Fibroblast of lung (primary cell): ENCODE measurements at regions not wholly inside any gene's neighbourhood (a gene's known extent, or its start where the extent isn't known, plus 50 kb on each side); places are given as distances from the start of the nearest gene placed in this dataset.

Source experiments
- DNase-seq, 2 donors: peaks; one replicate each; pipeline versions ENCODE4 v3.0.0 to v3.0.0-alpha.2; 2010; ENCODE audit warnings: low read depth in 2 of 2
- H2AFZ ChIP-seq: 2 replicates; pipeline ENCODE4 v1.5.1; 2012; ENCODE audit warnings: low read length, control low read depth, inconsistent platforms
- H3K27ac ChIP-seq: 2 replicates; pipeline ENCODE4 v1.5.1; 2011; ENCODE audit warnings: low read length, control low read depth; ENCODE audit not compliant: insufficient read depth
- H3K27me3 ChIP-seq: 2 replicates; pipeline ENCODE4 v1.5.1; 2011; ENCODE audit warnings: mild to moderate bottlenecking, low read length; ENCODE audit not compliant: control insufficient read depth, insufficient read depth
- H3K36me3 ChIP-seq: 2 replicates; pipeline ENCODE4 v1.5.1; 2011; ENCODE audit warnings: low read length; ENCODE audit not compliant: control insufficient read depth, insufficient read depth
- H3K4me1 ChIP-seq: 2 replicates; pipeline ENCODE4 v1.5.1; 2011; ENCODE audit warnings: low read length; ENCODE audit not compliant: control insufficient read depth, insufficient read depth; ENCODE audit errors: extremely low read depth
- H3K4me2 ChIP-seq: 2 replicates; pipeline ENCODE4 v1.5.1; 2011; ENCODE audit warnings: low read length, control low read depth; ENCODE audit not compliant: insufficient read depth; ENCODE audit errors: extremely low read depth
- H3K4me3 ChIP-seq, 4 experiments: fragments of 200-600 bp in 1 of 4; sonication (generic) in 1 of 4; replicated peaks in 1 of 4; 2 replicates each; pipeline ENCODE4 v1.5.1; 2011 to 2016; ENCODE audit warnings: low read length in 4 of 4, low read depth in 3 of 4, mild to moderate bottlenecking in 3 of 4, control low read depth in 2 of 4, inconsistent platforms in 1 of 4, mixed read lengths in 1 of 4; ENCODE audit not compliant: insufficient read depth in 1 of 4; ENCODE audit errors: control extremely low read depth in 1 of 4
- H3K79me2 ChIP-seq: 2 replicates; pipeline ENCODE4 v1.5.1; 2012; ENCODE audit warnings: mild to moderate bottlenecking, low read length, inconsistent platforms; ENCODE audit not compliant: control insufficient read depth, insufficient read depth
- H3K9ac ChIP-seq: 2 replicates; pipeline ENCODE4 v1.5.1; 2011; ENCODE audit warnings: mild to moderate bottlenecking, low read length, control low read depth; ENCODE audit not compliant: insufficient read depth
- H3K9me3 ChIP-seq: 2 replicates; pipeline ENCODE4 v1.5.1; 2012; ENCODE audit warnings: low read depth, low read length; ENCODE audit not compliant: control insufficient read depth, insufficient read depth
- H4K20me1 ChIP-seq: 2 replicates; pipeline ENCODE4 v1.5.1; 2011; ENCODE audit warnings: low read length; ENCODE audit not compliant: control insufficient read depth, insufficient read depth; ENCODE audit errors: extremely low read depth
- EZH2 ChIP-seq: IDR thresholded peaks from 2 replicates; pipeline ENCODE4 v1.5.1; 2012; ENCODE audit warnings: low read length, control low read depth, mild to moderate bottlenecking; ENCODE audit errors: missing control alignments
- TF ChIP-seq, protein P1 (sequence below), 2 donors: IDR thresholded peaks in 1 of 2; conservative IDR thresholded peaks in 1 of 2; 1 replicate in 1 of 2; 2 replicates in 1 of 2; pipeline ENCODE4 v1.5.1; 2011 to 2012; ENCODE audit warnings: low read length in 2 of 2, control low read depth in 1 of 2, inconsistent platforms in 1 of 2, low read depth in 1 of 2, mild to moderate bottlenecking in 1 of 2

DNA sequence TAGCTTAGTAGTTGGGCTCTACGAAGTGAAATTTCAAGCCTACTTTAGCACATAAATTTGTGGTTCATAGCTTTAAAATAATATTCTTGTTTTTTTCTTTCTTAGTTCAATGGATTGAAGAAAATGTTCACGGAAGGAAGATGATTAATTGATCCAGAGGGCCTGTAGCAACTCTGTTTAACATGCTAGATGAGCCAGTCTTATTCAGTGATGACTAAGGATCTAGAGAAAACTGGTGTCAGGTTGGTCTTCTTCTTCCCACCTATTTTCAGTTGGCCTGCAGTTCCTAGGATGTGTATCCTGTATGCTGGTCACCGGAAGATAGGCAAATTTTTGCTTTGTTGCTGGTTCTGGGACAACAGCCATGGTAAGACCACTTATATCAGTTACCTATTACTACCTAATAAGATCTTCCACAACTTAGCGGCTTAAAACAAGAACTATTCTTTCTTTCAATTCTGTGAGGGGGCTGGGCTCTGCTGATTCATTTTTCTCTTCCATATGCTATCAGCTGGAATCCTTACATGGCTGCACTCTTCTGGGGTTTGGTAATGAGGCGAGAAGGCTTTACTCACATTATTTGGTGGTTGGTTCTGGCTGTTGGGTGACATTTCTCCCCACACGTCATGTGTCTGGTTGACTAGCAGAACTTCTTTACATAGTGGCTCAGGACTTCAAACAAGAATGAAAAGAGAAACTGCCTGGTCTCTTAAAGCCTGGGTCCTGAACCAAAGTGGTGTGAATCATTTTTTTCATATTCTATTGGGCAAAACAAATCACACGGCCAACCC lies 182.7 kb upstream of the ACTBL2 start:
- H3K9ac ChIP-seq = no peak overlapping the region
- peak in 1 of 2 donors; percentile 13 for DNase-seq
- TF ChIP-seq, protein P1, sequence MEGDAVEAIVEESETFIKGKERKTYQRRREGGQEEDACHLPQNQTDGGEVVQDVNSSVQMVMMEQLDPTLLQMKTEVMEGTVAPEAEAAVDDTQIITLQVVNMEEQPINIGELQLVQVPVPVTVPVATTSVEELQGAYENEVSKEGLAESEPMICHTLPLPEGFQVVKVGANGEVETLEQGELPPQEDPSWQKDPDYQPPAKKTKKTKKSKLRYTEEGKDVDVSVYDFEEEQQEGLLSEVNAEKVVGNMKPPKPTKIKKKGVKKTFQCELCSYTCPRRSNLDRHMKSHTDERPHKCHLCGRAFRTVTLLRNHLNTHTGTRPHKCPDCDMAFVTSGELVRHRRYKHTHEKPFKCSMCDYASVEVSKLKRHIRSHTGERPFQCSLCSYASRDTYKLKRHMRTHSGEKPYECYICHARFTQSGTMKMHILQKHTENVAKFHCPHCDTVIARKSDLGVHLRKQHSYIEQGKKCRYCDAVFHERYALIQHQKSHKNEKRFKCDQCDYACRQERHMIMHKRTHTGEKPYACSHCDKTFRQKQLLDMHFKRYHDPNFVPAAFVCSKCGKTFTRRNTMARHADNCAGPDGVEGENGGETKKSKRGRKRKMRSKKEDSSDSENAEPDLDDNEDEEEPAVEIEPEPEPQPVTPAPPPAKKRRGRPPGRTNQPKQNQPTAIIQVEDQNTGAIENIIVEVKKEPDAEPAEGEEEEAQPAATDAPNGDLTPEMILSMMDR (conservative IDR thresholded peaks at IDR 0.05 in 1 of 2, IDR thresholded peaks at IDR 0.05 in 1 of 2; ENCODE audit: low read depth in 1 of 2, low read length in 2 of 2) = no peak
- no peak for TF ChIP-seq EZH2
- H3K4me2 ChIP-seq = no peak overlapping the region
- H3K79me2 ChIP-seq = no peaks in the 10 kb centered on the region
- no peak overlapping the region for H3K27ac ChIP-seq
- H4K20me1 ChIP-seq = no peaks in the 10 kb centered on the region
- H3K36me3 ChIP-seq = no peaks in the 10 kb centered on the region
- no peaks in the 10 kb centered on the region for H3K9me3 ChIP-seq
- H3K27me3 ChIP-seq = no peaks in the 10 kb centered on the region
- H3K4me3 ChIP-seq = no peak overlapping the region
- no peaks in the 10 kb centered on the region for H3K4me1 ChIP-seq
- H2AFZ ChIP-seq = no peak overlapping the region

DNA sequence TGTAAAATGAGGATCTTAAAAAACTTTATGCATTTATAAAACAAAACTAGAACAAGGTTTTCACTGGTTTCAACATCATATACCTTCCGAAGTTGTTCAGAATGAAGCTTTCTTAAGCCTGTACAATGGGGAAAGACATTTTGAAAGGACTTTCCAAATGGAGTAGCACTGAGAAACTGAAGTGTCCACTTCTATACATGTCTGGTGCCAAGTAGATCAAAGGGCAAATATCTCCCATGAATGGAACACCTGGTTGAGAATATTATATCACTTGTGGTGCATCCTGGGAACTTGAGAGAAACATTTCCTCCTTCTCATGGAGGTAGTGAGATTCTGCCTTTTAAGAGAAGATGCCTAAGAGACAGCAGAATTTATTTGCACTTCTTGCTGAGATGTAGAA lies 182.1 kb upstream of the ACTBL2 start:
- no peaks in the 10 kb centered on the region for H3K4me1 ChIP-seq
- DNase-seq = no peak
- no peak overlapping the region for H3K4me3 ChIP-seq
- no peaks in the 10 kb centered on the region for H3K27me3 ChIP-seq
- H3K36me3 ChIP-seq = no peaks in the 10 kb centered on the region
- H3K9me3 ChIP-seq = no peaks in the 10 kb centered on the region
- H3K4me2 ChIP-seq = no peak overlapping the region
- TF ChIP-seq, protein P1 (conservative IDR thresholded peaks at IDR 0.05 in 1 of 2, IDR thresholded peaks at IDR 0.05 in 1 of 2; ENCODE audit: low read depth in 1 of 2, low read length in 2 of 2) = no peak
- no peaks in the 10 kb centered on the region for H3K79me2 ChIP-seq
- no peak overlapping the region for H2AFZ ChIP-seq
- no peaks in the 10 kb centered on the region for H4K20me1 ChIP-seq
- H3K9ac ChIP-seq = no peak overlapping the region
- no peak overlapping the region for H3K27ac ChIP-seq

DNA sequence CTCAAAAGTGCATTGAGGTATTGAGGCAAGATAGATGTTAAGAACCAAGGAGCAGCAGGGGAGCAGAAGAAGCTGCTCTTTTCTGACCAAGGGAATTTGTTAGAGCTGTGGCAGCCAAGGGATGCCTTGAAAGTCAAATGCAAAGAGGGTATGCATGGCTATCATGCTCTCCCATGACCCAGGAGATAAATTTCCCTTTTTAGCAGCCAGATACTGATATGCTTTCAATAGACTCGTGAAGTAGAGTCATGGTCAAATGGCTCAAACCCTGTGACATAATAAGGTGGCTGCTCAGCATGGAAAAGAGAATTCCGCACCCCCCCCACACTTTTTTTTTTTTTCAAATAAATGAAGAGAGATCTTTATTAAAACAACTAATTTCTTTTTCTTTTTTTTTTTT lies 180.9 kb upstream of the ACTBL2 start:
- H3K4me1 ChIP-seq = no peaks in the 10 kb centered on the region

More for the DNA sequence above, 180.9 kb upstream of the ACTBL2 start:
- Histone ChIP-seq H3K9ac (no peak overlapping the region), H3K9me3 (no peaks in the 10 kb centered on the region), H2AFZ (no peak overlapping the region), H3K79me2 (no peaks in the 10 kb centered on the region), H3K27me3 (no peaks in the 10 kb centered on the region), H4K20me1 (no peaks in the 10 kb centered on the region), H3K4me2 (no peak overlapping the region), H3K4me3 (no peak overlapping the region), H3K36me3 (no peaks in the 10 kb centered on the region), H3K27ac (no peak overlapping the region)
- no peak for DNase-seq
- TF ChIP-seq, protein P1 (conservative IDR thresholded peaks at IDR 0.05 in 1 of 2, IDR thresholded peaks at IDR 0.05 in 1 of 2; ENCODE audit: low read depth in 1 of 2, low read length in 2 of 2) = no peak
- no peak for TF ChIP-seq EZH2
